HEK293 (cell line): ENCODE measurements at regions not wholly inside any gene's neighbourhood (a gene's known extent, or its start where the extent isn't known, plus 50 kb on each side); places are given as distances from the start of the nearest gene placed in this dataset.

Source experiments
- GLIS2 ChIP-seq: fragments of 450-650 bp; formaldehyde crosslinking; IDR thresholded peaks from 2 replicates; pipeline ENCODE4 v1.5.1; 2016; ENCODE audit warnings: missing biosample characterization, missing genetic modification characterization
- IKZF3 ChIP-seq: fragments of 450-650 bp; IDR thresholded peaks from 2 replicates; pipeline ENCODE4 v1.5.0; 2018; ENCODE audit warnings: missing biosample characterization, mild to moderate bottlenecking, missing genetic modification characterization, moderate library complexity
- KLF9 ChIP-seq: fragments of 450-650 bp; formaldehyde crosslinking; IDR thresholded peaks from 2 replicates; pipeline ENCODE4 v1.5.1; 2016; ENCODE audit warnings: missing biosample characterization, missing genetic modification characterization, low read depth
- MZF1 ChIP-seq: fragments of 450-650 bp; formaldehyde crosslinking; IDR thresholded peaks from 2 replicates; pipeline ENCODE4 v1.5.1; 2017; ENCODE audit warnings: missing biosample characterization, missing genetic modification characterization, borderline replicate concordance
- ZBTB20 ChIP-seq: fragments of 450-650 bp; formaldehyde crosslinking; IDR thresholded peaks from 2 replicates; pipeline ENCODE4 v1.5.1; 2016; ENCODE audit warnings: missing biosample characterization, missing genetic modification characterization
- ZEB2 ChIP-seq: fragments of 450-650 bp; formaldehyde crosslinking; IDR thresholded peaks from 2 replicates; pipeline ENCODE4 v1.5.1; 2016; ENCODE audit warnings: missing biosample characterization, missing genetic modification characterization
- ZFHX2 ChIP-seq: fragments of 450-650 bp; formaldehyde crosslinking; conservative IDR thresholded peaks from 2 replicates; pipeline ENCODE4 v1.5.1; 2016; ENCODE audit warnings: missing biosample characterization, missing genetic modification characterization
- ZFP69B ChIP-seq: fragments of 450-650 bp; formaldehyde crosslinking; IDR thresholded peaks from 2 replicates; pipeline ENCODE4 v1.5.1; 2016; ENCODE audit warnings: missing biosample characterization, missing genetic modification characterization
- ZNF10 ChIP-seq: fragments of 450-650 bp; formaldehyde crosslinking; IDR thresholded peaks from 2 replicates; pipeline ENCODE4 v1.5.1; 2017; ENCODE audit warnings: missing biosample characterization, missing genetic modification characterization
- ZNF16 ChIP-seq: fragments of 450-650 bp; formaldehyde crosslinking; IDR thresholded peaks from 2 replicates; pipeline ENCODE4 v1.5.1; 2016; ENCODE audit warnings: low read depth, missing biosample characterization, missing genetic modification characterization
- ZNF169 ChIP-seq: fragments of 450-650 bp; formaldehyde crosslinking; IDR thresholded peaks from 2 replicates; pipeline ENCODE4 v1.5.1; 2016; ENCODE audit warnings: missing biosample characterization, missing genetic modification characterization
- ZNF184 ChIP-seq: fragments of 450-650 bp; IDR thresholded peaks from 2 replicates; pipeline ENCODE4 v1.5.1; 2018; ENCODE audit warnings: missing biosample characterization, mild to moderate bottlenecking, missing genetic modification characterization
- ZNF292 ChIP-seq: fragments of 450-650 bp; formaldehyde crosslinking; IDR thresholded peaks from 2 replicates; pipeline ENCODE4 v1.5.1; 2016; ENCODE audit warnings: low read depth, missing biosample characterization, missing genetic modification characterization, borderline replicate concordance
- ZNF341 ChIP-seq: fragments of 450-650 bp; formaldehyde crosslinking; IDR thresholded peaks from 2 replicates; pipeline ENCODE4; 2016; ENCODE audit warnings: low read depth, missing biosample characterization, missing genetic modification characterization
- ZNF391 ChIP-seq: fragments of 450-650 bp; formaldehyde crosslinking; IDR thresholded peaks from 2 replicates; pipeline ENCODE4 v1.5.1; 2016; ENCODE audit warnings: low read depth, missing biosample characterization, missing genetic modification characterization, borderline replicate concordance
- ZNF510 ChIP-seq: fragments of 450-650 bp; formaldehyde crosslinking; IDR thresholded peaks from 2 replicates; pipeline ENCODE4 v1.5.1; 2018; ENCODE audit warnings: mild to moderate bottlenecking, missing genetic modification characterization, missing biosample characterization; ENCODE audit not compliant: insufficient replicate concordance
- ZNF521 ChIP-seq: fragments of 450-650 bp; formaldehyde crosslinking; IDR thresholded peaks from 2 replicates; pipeline ENCODE4 v1.5.1; 2017; ENCODE audit warnings: missing biosample characterization, mild to moderate bottlenecking, missing genetic modification characterization
- ZNF560 ChIP-seq: fragments of 450-650 bp; formaldehyde crosslinking; IDR thresholded peaks from 2 replicates; pipeline ENCODE4 v1.5.1; 2017; ENCODE audit warnings: missing biosample characterization, missing genetic modification characterization, borderline replicate concordance
- ZNF747 ChIP-seq: fragments of 450-650 bp; formaldehyde crosslinking; IDR thresholded peaks from 2 replicates; pipeline ENCODE4 v1.5.1; 2016; ENCODE audit warnings: missing biosample characterization, missing genetic modification characterization
- ZNF768 ChIP-seq: fragments of 450-650 bp; formaldehyde crosslinking; IDR thresholded peaks from 2 replicates; pipeline ENCODE4 v1.5.1; 2018; ENCODE audit warnings: missing biosample characterization, mild to moderate bottlenecking, missing genetic modification characterization
- ZNF777 ChIP-seq: fragments of 450-650 bp; formaldehyde crosslinking; IDR thresholded peaks from 2 replicates; pipeline ENCODE4 v1.5.1; 2017; ENCODE audit warnings: missing biosample characterization, missing genetic modification characterization, borderline replicate concordance
- ZNF792 ChIP-seq: fragments of 450-650 bp; formaldehyde crosslinking; IDR thresholded peaks from 2 replicates; pipeline ENCODE4 v1.5.1; 2016; ENCODE audit warnings: missing biosample characterization, missing genetic modification characterization
- ZXDB ChIP-seq: fragments of 450-650 bp; formaldehyde crosslinking; IDR thresholded peaks from 2 replicates; pipeline ENCODE4 v1.5.1; 2016; ENCODE audit warnings: missing biosample characterization, missing genetic modification characterization
- TF ChIP-seq, protein P1 (sequence below): fragments of 450-650 bp; formaldehyde crosslinking; IDR thresholded peaks from 2 replicates; pipeline ENCODE4 v1.5.1; 2017; ENCODE audit warnings: missing biosample characterization, missing genetic modification characterization
- TF ChIP-seq, protein P2 (sequence below): fragments of 450-650 bp; formaldehyde crosslinking; IDR thresholded peaks from 2 replicates; pipeline ENCODE4 v1.5.1; 2016; ENCODE audit warnings: missing biosample characterization, missing genetic modification characterization
- TF ChIP-seq, protein P3 (sequence below): fragments of 450-650 bp; formaldehyde crosslinking; IDR thresholded peaks from 2 replicates; pipeline ENCODE4 v1.5.1; 2016; ENCODE audit warnings: missing biosample characterization, missing genetic modification characterization
- TF ChIP-seq, protein P4 (sequence below): fragments of 450-650 bp; formaldehyde crosslinking; IDR thresholded peaks from 2 replicates; pipeline ENCODE4 v1.5.1; 2016; ENCODE audit warnings: missing biosample characterization, missing genetic modification characterization
- TF ChIP-seq, protein P5 (sequence below): fragments of 450-650 bp; formaldehyde crosslinking; IDR thresholded peaks from 2 replicates; pipeline ENCODE4 v1.5.1; 2016; ENCODE audit warnings: missing biosample characterization, missing genetic modification characterization
- TF ChIP-seq, protein P6 (sequence below): fragments of 450-650 bp; formaldehyde crosslinking; IDR thresholded peaks from 2 replicates; pipeline ENCODE4 v1.5.1; 2016; ENCODE audit warnings: missing biosample characterization, missing genetic modification characterization

DNA sequence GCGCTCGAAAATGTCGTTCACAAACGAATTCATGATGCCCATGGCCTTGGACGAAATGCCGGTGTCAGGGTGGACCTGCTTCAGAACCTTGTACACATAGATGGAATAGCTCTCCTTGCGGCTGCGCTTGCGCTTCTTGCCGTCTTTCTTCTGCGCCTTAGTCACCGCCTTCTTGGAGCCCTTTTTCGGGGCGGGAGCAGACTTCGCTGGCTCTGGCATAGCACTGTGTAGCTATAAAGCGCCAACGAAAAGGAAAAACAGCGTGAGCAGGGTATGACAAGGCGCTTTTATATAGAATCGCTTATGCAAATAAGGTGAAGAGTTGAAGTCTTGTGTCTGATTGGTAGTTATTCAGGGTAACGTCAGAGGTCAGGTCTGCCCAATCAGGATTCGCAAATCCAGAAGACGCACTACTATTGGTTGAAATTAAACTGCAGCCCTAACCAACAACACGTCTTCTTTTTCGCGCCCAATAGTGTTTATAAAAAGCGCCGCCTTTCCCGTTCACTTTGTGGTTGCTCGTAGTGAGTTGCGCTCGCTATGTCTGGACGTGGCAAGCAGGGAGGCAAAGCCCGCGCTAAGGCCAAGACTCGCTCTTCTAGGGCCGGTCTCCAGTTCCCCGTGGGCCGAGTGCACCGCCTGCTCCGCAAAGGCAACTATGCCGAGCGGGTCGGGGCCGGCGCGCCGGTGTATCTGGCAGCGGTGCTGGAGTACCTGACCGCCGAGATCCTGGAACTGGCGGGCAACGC, 114.8 kb upstream of the PRSS16 start (continued):
- TF ChIP-seq, protein P1, sequence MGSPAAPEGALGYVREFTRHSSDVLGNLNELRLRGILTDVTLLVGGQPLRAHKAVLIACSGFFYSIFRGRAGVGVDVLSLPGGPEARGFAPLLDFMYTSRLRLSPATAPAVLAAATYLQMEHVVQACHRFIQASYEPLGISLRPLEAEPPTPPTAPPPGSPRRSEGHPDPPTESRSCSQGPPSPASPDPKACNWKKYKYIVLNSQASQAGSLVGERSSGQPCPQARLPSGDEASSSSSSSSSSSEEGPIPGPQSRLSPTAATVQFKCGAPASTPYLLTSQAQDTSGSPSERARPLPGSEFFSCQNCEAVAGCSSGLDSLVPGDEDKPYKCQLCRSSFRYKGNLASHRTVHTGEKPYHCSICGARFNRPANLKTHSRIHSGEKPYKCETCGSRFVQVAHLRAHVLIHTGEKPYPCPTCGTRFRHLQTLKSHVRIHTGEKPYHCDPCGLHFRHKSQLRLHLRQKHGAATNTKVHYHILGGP (tag by site-specific recombination): no peak
- TF ChIP-seq, protein P2, sequence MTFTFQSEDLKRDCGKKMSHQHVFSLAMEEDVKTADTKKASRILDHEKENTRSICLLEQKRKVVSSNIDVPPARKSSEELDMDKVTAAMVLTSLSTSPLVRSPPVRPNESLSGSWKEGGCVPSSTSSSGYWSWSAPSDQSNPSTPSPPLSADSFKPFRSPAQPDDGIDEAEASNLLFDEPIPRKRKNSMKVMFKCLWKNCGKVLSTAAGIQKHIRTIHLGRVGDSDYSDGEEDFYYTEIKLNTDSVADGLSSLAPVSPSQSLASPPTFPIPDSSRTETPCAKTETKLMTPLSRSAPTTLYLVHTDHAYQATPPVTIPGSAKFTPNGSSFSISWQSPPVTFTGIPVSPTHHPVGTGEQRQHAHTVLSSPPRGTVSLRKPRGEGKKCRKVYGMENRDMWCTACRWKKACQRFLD: no peak
- TF ChIP-seq ZNF777 (tag by site-specific recombination) (no peak), ZNF521 (tag by site-specific recombination) (no peak), ZEB2 (tag by site-specific recombination) (no peak; the same call in none of the 2 replicates), ZNF184 (tag by site-specific recombination) (no peak), ZNF510 (no peak), ZNF391 (tag by site-specific recombination) (peak; percentile 92; the same call in 1 of the 2 replicates), IKZF3 (tag by site-specific recombination) (no peak), ZNF747 (tag by site-specific recombination) (no peak), ZXDB (no peak; the same call in 1 of the 2 replicates), ZNF768 (tag by site-specific recombination) (no peak), ZNF16 (no peak), ZNF341 (tag by site-specific recombination) (peak; percentile 95), ZNF792 (no peak), ZNF560 (tag by site-specific recombination) (no peak), ZNF10 (tag by site-specific recombination) (no peak), MZF1 (tag by site-specific recombination) (no peak), KLF9 (tag by site-specific recombination) (peak; percentile 35), ZFP69B (tag by site-specific recombination) (no peak), GLIS2 (no peak), ZBTB20 (tag by site-specific recombination) (peak; percentile 64), ZFHX2 (tag by site-specific recombination) (no peak), ZNF292 (tag by site-specific recombination) (no peak), ZNF169 (tag by site-specific recombination) (no peak)
- TF ChIP-seq, protein P3, sequence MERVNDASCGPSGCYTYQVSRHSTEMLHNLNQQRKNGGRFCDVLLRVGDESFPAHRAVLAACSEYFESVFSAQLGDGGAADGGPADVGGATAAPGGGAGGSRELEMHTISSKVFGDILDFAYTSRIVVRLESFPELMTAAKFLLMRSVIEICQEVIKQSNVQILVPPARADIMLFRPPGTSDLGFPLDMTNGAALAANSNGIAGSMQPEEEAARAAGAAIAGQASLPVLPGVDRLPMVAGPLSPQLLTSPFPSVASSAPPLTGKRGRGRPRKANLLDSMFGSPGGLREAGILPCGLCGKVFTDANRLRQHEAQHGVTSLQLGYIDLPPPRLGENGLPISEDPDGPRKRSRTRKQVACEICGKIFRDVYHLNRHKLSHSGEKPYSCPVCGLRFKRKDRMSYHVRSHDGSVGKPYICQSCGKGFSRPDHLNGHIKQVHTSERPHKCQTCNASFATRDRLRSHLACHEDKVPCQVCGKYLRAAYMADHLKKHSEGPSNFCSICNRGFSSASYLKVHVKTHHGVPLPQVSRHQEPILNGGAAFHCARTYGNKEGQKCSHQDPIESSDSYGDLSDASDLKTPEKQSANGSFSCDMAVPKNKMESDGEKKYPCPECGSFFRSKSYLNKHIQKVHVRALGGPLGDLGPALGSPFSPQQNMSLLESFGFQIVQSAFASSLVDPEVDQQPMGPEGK: no peak
- TF ChIP-seq, protein P4, sequence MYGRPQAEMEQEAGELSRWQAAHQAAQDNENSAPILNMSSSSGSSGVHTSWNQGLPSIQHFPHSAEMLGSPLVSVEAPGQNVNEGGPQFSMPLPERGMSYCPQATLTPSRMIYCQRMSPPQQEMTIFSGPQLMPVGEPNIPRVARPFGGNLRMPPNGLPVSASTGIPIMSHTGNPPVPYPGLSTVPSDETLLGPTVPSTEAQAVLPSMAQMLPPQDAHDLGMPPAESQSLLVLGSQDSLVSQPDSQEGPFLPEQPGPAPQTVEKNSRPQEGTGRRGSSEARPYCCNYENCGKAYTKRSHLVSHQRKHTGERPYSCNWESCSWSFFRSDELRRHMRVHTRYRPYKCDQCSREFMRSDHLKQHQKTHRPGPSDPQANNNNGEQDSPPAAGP: peak; percentile 48; the same call in 1 of the 2 replicates
- TF ChIP-seq, protein P5, sequence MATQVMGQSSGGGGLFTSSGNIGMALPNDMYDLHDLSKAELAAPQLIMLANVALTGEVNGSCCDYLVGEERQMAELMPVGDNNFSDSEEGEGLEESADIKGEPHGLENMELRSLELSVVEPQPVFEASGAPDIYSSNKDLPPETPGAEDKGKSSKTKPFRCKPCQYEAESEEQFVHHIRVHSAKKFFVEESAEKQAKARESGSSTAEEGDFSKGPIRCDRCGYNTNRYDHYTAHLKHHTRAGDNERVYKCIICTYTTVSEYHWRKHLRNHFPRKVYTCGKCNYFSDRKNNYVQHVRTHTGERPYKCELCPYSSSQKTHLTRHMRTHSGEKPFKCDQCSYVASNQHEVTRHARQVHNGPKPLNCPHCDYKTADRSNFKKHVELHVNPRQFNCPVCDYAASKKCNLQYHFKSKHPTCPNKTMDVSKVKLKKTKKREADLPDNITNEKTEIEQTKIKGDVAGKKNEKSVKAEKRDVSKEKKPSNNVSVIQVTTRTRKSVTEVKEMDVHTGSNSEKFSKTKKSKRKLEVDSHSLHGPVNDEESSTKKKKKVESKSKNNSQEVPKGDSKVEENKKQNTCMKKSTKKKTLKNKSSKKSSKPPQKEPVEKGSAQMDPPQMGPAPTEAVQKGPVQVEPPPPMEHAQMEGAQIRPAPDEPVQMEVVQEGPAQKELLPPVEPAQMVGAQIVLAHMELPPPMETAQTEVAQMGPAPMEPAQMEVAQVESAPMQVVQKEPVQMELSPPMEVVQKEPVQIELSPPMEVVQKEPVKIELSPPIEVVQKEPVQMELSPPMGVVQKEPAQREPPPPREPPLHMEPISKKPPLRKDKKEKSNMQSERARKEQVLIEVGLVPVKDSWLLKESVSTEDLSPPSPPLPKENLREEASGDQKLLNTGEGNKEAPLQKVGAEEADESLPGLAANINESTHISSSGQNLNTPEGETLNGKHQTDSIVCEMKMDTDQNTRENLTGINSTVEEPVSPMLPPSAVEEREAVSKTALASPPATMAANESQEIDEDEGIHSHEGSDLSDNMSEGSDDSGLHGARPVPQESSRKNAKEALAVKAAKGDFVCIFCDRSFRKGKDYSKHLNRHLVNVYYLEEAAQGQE (tag by site-specific recombination): peak; percentile 36; the same call in 1 of the 2 replicates
- TF ChIP-seq, protein P6, sequence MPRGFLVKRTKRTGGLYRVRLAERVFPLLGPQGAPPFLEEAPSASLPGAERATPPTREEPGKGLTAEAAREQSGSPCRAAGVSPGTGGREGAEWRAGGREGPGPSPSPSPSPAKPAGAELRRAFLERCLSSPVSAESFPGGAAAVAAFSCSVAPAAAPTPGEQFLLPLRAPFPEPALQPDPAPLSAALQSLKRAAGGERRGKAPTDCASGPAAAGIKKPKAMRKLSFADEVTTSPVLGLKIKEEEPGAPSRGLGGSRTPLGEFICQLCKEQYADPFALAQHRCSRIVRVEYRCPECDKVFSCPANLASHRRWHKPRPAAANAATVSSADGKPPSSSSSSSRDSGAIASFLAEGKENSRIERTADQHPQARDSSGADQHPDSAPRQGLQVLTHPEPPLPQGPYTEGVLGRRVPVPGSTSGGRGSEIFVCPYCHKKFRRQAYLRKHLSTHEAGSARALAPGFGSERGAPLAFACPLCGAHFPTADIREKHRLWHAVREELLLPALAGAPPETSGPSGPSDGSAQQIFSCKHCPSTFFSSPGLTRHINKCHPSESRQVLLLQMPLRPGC (tag by site-specific recombination): peak; percentile 50; the same call in 1 of the 2 replicates
